ENCODE measurements at regions not wholly inside any gene's neighbourhood (a gene's known extent, or its start where the extent isn't known, plus 50 kb on each side); places are given as distances from the start of the nearest gene placed in this dataset.

DNA sequence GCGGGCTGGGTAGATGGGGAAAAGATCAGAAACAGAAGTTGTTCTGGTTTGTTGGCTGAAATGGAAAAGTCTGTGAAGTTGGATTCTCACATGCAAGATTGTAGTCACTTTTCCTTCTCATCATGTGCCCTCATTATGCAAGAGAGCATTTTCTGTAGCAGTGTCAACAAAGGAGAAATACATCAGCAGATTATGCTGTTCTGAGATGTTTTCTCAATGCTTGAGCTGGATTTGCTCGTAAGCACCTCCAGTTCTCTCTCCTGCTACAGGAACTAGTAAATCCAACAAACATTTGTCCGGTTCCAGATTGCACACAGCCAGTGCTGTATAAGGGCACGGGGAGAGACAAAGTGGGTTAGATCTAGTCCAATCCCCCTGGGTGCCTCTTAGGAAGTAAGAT, 90.0 kb downstream of the GATA3 start:
- no peak for TF ChIP-seq EZH2 (IDR thresholded peaks at IDR 0.05; ENCODE audit: borderline replicate concordance, low read length)
- TF ChIP-seq, protein P1, sequence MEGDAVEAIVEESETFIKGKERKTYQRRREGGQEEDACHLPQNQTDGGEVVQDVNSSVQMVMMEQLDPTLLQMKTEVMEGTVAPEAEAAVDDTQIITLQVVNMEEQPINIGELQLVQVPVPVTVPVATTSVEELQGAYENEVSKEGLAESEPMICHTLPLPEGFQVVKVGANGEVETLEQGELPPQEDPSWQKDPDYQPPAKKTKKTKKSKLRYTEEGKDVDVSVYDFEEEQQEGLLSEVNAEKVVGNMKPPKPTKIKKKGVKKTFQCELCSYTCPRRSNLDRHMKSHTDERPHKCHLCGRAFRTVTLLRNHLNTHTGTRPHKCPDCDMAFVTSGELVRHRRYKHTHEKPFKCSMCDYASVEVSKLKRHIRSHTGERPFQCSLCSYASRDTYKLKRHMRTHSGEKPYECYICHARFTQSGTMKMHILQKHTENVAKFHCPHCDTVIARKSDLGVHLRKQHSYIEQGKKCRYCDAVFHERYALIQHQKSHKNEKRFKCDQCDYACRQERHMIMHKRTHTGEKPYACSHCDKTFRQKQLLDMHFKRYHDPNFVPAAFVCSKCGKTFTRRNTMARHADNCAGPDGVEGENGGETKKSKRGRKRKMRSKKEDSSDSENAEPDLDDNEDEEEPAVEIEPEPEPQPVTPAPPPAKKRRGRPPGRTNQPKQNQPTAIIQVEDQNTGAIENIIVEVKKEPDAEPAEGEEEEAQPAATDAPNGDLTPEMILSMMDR (IDR thresholded peaks at IDR 0.05; ENCODE audit: low read length) = no peak
